Neural cell (in vitro differentiated cells): ENCODE measurements at regions not wholly inside any gene's neighbourhood (a gene's known extent, or its start where the extent isn't known, plus 50 kb on each side); places are given as distances from the start of the nearest gene placed in this dataset.

Source experiments
- CTCF ChIP-seq: fragments of 450-650 bp; IDR thresholded peaks from 2 replicates; pipeline ENCODE4 v1.5.1; 2014; ENCODE audit warnings: antibody characterized with exemption, mild to moderate bottlenecking, moderate library complexity; ENCODE audit not compliant: poor library complexity, severe bottlenecking
- POLR2AphosphoS5 ChIP-seq: IDR thresholded peaks from 2 replicates; pipeline ENCODE4 v1.6.1; 2012
- RAD21 ChIP-seq: fragments of 450-650 bp; conservative IDR thresholded peaks from 2 replicates; pipeline ENCODE4 v1.6.1; 2014; ENCODE audit warnings: antibody characterized with exemption, mild to moderate bottlenecking, moderate library complexity
- REST ChIP-seq: IDR thresholded peaks from 2 replicates; pipeline ENCODE4 v1.6.1; 2012; ENCODE audit warnings: borderline replicate concordance
- SMC3 ChIP-seq: fragments of 450-650 bp; conservative IDR thresholded peaks from 2 replicates; pipeline ENCODE4 v1.6.1; 2014; ENCODE audit warnings: antibody characterized with exemption, mild to moderate bottlenecking, moderate library complexity; ENCODE audit not compliant: poor library complexity

- TF ChIP-seq CTCF: no peak
- no peak for TF ChIP-seq POLR2AphosphoS5
- TF ChIP-seq REST: no peak
- no peak for TF ChIP-seq RAD21
- TF ChIP-seq SMC3: no peak
Observed at GRCh38 chr1:217164403-217164802, 441.2 kb upstream of the ESRRG start.
